ENCODE measurements at regions not wholly inside any gene's neighbourhood (a gene's known extent, or its start where the extent isn't known, plus 50 kb on each side); places are given as distances from the start of the nearest gene placed in this dataset.
A peak's percentile ranks its signal among the peaks of the same experiment; 100 is the strongest.
"Not testable (repeated sequence)": the region's sequence is repeated elsewhere in the genome, so short reads cannot be mapped to it uniquely, and the experiment has no call there.

DNA sequence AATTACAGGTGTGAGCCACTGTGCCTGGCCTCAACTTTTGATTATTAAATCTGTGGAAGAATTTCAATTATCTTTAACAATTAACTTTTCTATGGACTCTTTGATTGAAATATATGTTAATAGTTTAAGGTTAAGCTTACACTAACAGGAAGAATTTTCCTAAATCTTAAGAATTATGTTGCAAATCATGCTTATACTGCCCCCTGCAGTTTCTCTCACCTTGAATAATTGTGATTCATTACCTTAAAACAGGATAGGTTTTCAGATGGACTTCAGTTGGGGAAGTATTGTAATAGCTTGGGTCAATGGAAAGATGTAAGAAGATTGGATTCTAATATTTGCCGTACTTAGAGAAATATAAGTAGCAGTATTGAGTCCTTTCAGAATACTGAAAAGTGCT lies 66.5 kb upstream of the NIPA1 start:
- H3K4me1 ChIP-seq; H3K4me3 ChIP-seq; H3K9me3 ChIP-seq; intact Hi-C loops (cut with DNase I; ENCODE audit: low total_unique reads); H3K27ac ChIP-seq; DNase-seq; H3K36me3 ChIP-seq: not testable (repeated sequence)
- WGBS, 5 donors: 73 to 94% (median 87%) methylated on average over 1 of the region's 1 CpG
- TF ChIP-seq, protein P1, sequence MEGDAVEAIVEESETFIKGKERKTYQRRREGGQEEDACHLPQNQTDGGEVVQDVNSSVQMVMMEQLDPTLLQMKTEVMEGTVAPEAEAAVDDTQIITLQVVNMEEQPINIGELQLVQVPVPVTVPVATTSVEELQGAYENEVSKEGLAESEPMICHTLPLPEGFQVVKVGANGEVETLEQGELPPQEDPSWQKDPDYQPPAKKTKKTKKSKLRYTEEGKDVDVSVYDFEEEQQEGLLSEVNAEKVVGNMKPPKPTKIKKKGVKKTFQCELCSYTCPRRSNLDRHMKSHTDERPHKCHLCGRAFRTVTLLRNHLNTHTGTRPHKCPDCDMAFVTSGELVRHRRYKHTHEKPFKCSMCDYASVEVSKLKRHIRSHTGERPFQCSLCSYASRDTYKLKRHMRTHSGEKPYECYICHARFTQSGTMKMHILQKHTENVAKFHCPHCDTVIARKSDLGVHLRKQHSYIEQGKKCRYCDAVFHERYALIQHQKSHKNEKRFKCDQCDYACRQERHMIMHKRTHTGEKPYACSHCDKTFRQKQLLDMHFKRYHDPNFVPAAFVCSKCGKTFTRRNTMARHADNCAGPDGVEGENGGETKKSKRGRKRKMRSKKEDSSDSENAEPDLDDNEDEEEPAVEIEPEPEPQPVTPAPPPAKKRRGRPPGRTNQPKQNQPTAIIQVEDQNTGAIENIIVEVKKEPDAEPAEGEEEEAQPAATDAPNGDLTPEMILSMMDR (IDR thresholded peaks at IDR 0.05 in 8 of 11, conservative IDR thresholded peaks at IDR 0.05 in 3 of 11): peak in 1 of 11 experiments; percentile 10
- peaks cover 0 to 26% (median 0%) of the 10 kb centered on the region in 7 donors for H3K27me3 ChIP-seq (replicated peaks in 1 of 7)

DNA sequence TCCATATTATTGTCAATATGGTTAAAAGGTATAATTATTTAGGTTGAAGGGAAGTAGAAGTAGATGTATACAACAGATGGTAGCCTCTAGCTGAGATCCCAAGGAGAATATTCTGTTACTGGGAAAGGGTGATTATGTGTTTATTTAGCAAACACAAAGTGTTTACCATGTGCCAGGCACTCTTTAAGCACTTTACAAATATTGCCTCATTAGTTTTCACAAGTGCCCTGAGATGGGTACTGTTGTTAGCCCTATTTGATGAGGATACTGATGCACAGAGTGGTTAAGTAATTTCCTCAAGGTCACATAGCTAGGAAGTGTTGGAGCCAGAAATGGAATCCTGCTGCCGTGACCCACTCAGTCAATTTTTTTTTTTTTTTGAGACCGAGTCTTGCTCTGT lies 60.3 kb upstream of the NIPA1 start:
- H3K4me1 ChIP-seq; DNase-seq; H3K9me3 ChIP-seq; H3K4me3 ChIP-seq; H3K36me3 ChIP-seq; H3K27ac ChIP-seq; intact Hi-C loops (cut with DNase I; ENCODE audit: low total_unique reads); H3K27me3 ChIP-seq (replicated peaks in 1 of 7): not testable (repeated sequence)
- WGBS, 5 donors: 94% methylated on average over 2 of the region's 2 CpGs; no CpG with 5 or more reads in 4 of the 5 donors

DNA sequence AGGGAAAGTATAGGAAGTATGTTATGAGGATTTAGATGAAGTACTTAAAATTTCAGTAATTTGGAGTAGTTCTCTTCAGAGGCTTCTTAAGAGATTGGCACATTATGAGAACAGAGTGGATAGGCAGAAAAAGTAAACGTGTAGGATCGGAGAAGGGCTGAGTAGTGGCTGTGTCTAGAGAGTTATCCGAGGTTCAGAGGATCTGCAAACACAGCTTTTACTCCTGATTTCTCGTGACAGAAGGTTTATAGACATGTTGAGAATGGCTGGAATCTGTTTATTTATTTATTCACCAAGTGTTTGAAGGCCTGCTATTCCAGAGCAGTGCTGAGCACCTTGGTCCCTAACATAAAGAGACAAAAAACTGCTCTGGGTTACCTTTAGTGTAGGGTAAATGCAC lies 51.4 kb upstream of the NIPA1 start:
- H3K4me3 ChIP-seq; DNase-seq; H3K36me3 ChIP-seq; H3K9me3 ChIP-seq; H3K27me3 ChIP-seq (replicated peaks in 1 of 7); intact Hi-C loops (cut with DNase I; ENCODE audit: low total_unique reads); H3K4me1 ChIP-seq; H3K27ac ChIP-seq: not testable (repeated sequence)
- 56 to 87% (median 77%) methylated on average over 4 of the region's 4 CpGs for WGBS, 5 donors

DNA sequence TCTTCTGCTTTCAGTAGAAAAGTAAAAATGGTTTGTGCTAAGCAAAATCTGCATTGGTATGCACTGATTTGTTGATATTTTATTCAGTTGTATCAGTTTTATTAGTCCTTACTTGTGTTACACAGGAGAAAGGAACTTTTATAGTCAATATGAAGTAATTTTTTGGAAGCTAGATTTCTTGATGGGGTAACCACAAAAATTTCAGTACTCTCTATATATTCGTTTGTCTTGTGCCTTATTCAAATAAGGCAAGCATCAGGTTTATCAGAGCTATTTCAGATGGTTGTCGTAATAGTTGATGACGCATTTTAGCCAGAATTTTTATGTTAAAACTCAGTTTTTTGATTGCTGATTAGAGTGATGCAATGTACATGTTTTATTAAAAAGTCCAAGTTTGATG lies 50.7 kb upstream of the NIPA1 start:
- DNase-seq: no peak
- Histone ChIP-seq H3K27ac (no peak overlapping the region), H3K27me3 (replicated peaks in 1 of 7) (no peaks in the 10 kb centered on the region), H3K36me3 (no peaks in the 10 kb centered on the region), H3K4me3 (no peak overlapping the region), H3K4me1 (no peaks in the 10 kb centered on the region), H3K9me3 (no peaks in the 10 kb centered on the region)
- intact Hi-C loops (cut with DNase I; ENCODE audit: low total_unique reads): no loop called here
- WGBS, 5 donors: 81 to 88% (median 83%) methylated on average over 3 of the region's 3 CpGs
- TF ChIP-seq POLR2A (IDR thresholded peaks at IDR 0.05): no peak
- TF ChIP-seq POLR2AphosphoS5 (IDR thresholded peaks at IDR 0.05): no peak
- TF ChIP-seq, protein P1 (IDR thresholded peaks at IDR 0.05 in 8 of 11, conservative IDR thresholded peaks at IDR 0.05 in 3 of 11): no peak

DNA sequence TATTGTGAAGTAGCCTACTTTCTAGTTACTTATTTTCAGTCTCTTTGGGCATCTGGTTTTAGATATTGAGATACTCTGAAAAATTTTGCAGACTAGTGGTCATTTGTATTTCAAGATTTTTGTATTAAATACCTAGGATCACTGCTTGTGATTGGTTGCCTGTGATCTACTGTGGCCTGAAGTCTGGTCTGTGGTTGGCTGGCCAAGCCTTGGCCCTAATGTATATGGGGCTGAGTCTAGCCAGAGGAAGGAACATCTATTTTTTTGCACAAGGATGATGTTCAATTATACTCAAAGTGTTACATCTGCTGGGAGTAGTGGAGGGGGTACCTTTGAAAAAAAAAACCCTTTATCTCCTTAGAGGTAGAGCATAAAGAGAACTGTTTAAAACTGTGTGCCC lies 50.2 kb upstream of the NIPA1 start:
- H3K27me3 ChIP-seq (replicated peaks in 1 of 7); H3K36me3 ChIP-seq; intact Hi-C loops (cut with DNase I; ENCODE audit: low total_unique reads); H3K4me1 ChIP-seq; H3K4me3 ChIP-seq; H3K27ac ChIP-seq; H3K9me3 ChIP-seq; DNase-seq: not testable (repeated sequence)

Small RNA genes in the stretch of these regions (small RNA-seq; reads per million reads assigned to genes)
- gene AC138649.4 (0 reads per million in 4 donors), gene RN7SL495P (0 reads per million in 4 donors)
